A549 (cell line): ENCODE measurements at regions not wholly inside any gene's neighbourhood (a gene's known extent, or its start where the extent isn't known, plus 50 kb on each side); places are given as distances from the start of the nearest gene placed in this dataset.

Experiments
- CTCF ChIP-seq: fragments of >200 bp; sonication (Bioruptor Twin); formaldehyde crosslinking; IDR thresholded peaks from 3 replicates; pipeline ENCODE4 v1.5.1; 2016
- EP300 ChIP-seq, 2 experiments: fragments of >200 bp; sonication (Bioruptor Twin); formaldehyde crosslinking; IDR thresholded peaks; 2 replicates in 1 of 2; 3 replicates in 1 of 2; pipeline ENCODE4 v1.6.1; 2016 to 2017
- FOXS1 ChIP-seq: fragments of 250-450 bp; sonication (Bioruptor Pico); IDR thresholded peaks from 2 replicates; pipeline ENCODE4 v1.5.0; 2020; ENCODE audit warnings: mild to moderate bottlenecking, moderate library complexity
- KDM5A ChIP-seq: fragments of 200-600 bp; sonication (generic); IDR thresholded peaks from 2 replicates; pipeline ENCODE4 v1.6.1; 2016; ENCODE audit warnings: antibody characterized with exemption, mild to moderate bottlenecking
- MAFK ChIP-seq: fragments of 450-650 bp; IDR thresholded peaks from 2 replicates; pipeline ENCODE4 v1.6.1; 2014; ENCODE audit not compliant: partially characterized antibody
- MAX ChIP-seq: IDR thresholded peaks from 2 replicates; pipeline ENCODE4 v1.6.1; 2012
- MYC ChIP-seq: IDR thresholded peaks from 2 replicates; pipeline ENCODE4 v1.6.1; 2012; ENCODE audit warnings: mild to moderate bottlenecking, inconsistent platforms, low read length, improper control_type of control experiment, borderline replicate concordance
- POLR2A ChIP-seq: IDR thresholded peaks from 2 replicates; pipeline ENCODE4 v1.6.1; 2012; ENCODE audit warnings: mild to moderate bottlenecking, low read length
- RNF2 ChIP-seq: fragments of 200-600 bp; sonication (generic); IDR thresholded peaks from 2 replicates; pipeline ENCODE4 v1.6.1; 2016; ENCODE audit warnings: low read depth, mild to moderate bottlenecking, antibody characterized with exemption, moderate library complexity, borderline replicate concordance
- USF2 ChIP-seq: fragments of 450-650 bp; IDR thresholded peaks from 2 replicates; pipeline ENCODE4 v1.6.1; 2014; ENCODE audit warnings: antibody characterized with exemption
- ZFP36 ChIP-seq: fragments of 450-650 bp; IDR thresholded peaks from 2 replicates; pipeline ENCODE4 v1.6.1; 2014; ENCODE audit warnings: borderline replicate concordance; ENCODE audit not compliant: partially characterized antibody

- TF ChIP-seq MAFK: no peak
- no peak for TF ChIP-seq CTCF
- no peak for TF ChIP-seq MAX
- no peak for TF ChIP-seq ZFP36
- TF ChIP-seq EP300 (IDR thresholded peaks at IDR 0.05): no peak
- TF ChIP-seq POLR2A: no peak
- no peak for TF ChIP-seq KDM5A
- no peak for TF ChIP-seq RNF2
- no peak for TF ChIP-seq USF2
- no peak for TF ChIP-seq FOXS1
- no peak for TF ChIP-seq MYC
Observed at GRCh38 chr10:29140151-29140550, 148.7 kb upstream of the LYZL1 start.
